EH (cell line): ENCODE measurements at regions not wholly inside any gene's neighbourhood (a gene's known extent, or its start where the extent isn't known, plus 50 kb on each side); places are given as distances from the start of the nearest gene placed in this dataset.

Experiments
- DNase-seq: peaks from one replicate; pipeline ENCODE4 v3.0.0-alpha.2; 2015; ENCODE audit warnings: low read depth

DNA sequence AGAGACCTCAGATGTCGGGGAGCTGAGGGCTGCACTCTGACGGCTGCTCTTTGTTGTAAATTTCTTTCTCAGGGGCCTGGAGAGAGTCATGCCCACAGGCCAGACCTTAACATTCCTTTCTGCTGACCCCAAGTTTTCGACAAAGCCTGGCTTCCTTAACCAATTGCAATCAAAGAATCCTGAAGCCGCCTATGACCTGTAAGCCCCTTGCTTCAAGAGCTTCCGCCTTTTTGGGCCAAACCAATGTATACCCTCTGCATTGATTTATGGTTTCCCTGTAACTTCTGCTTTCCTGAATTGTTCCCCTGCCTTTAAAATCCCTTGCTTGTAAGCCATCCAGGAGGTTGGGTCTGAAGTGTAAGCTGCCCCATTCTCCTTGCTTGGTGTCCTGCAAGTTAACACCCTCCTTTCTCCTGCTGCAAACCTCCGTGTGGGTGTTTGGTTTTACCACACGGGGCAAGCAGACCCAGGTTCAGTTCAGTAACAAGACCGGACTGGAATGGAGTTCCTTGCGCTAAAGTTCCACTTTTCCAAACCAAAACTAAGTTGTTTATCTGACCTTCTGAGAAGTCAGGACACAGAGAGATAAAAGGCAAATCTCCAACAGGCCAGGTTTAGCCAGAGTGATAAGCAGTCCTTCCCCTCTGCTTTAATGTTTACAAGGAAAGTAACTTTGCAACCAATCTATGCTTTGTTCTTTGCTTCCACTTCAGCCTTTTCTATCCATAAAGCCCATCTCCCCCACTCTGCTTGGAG is 141.6 kb downstream of the KCNJ12 start:
- DNase-seq: no peak

DNA sequence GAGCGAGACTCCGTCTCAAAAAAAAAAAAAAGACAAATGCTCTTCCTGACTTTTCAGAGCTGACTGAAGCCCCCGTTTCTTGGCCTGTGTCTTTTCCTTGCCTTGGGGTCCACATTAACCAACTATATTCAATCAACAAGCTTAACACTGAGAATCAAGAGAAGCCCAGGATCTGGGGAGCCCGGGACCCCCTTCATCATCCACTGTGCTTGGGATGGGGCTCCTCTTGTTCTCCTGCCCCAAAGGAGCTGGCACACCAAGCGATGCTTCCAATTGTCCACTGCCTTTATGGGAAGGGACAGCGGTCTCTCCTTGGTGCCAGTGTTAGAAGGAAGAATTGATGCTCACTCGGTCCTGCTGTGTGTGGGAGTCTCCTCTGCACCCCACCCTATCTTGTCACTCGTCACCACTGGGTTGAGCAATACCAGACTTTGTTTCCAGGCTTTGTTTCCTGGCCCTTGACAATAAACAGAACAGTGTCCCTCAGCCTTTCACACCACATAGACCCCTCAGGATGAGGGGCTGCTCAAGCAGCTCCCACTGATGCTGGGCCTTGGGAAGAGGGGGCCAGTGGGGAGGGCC is 146.7 kb downstream of the KCNJ12 start:
- DNase-seq: no peak

DNA sequence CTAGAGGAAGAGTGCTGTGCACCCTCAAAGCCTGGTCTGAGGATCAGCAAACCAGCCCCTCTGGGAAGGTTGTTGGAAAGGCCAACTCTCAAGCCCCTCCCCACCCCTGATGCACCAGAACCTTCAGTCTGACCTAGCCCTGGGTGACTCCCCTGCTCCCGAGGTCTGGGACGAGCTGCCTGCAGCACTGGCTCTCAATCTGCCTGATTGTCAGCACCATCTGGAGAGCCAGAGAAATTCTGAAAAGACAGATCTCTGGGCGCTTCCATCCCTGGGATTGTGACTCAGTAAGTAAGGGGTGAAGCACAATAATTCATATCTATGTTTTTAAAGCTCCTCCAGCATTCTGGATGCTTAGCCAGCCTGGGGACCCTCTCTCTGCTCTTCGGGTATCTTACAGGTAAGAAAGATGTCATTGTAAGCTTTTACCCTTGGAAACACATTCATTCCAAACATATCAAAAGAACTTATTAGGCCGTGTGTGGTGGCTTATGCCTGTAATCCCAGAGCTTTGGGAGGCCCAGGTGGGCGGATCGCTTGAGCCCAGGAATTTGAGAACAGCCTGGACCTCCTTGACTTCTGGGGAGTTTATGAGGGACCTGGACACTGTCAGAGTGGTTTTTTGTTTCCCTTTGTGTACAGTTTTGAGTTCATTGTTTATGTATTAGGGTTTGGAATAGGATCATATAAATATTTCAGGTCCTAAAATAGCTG is 147.5 kb downstream of the KCNJ12 start:
- DNase-seq: no peak

DNA sequence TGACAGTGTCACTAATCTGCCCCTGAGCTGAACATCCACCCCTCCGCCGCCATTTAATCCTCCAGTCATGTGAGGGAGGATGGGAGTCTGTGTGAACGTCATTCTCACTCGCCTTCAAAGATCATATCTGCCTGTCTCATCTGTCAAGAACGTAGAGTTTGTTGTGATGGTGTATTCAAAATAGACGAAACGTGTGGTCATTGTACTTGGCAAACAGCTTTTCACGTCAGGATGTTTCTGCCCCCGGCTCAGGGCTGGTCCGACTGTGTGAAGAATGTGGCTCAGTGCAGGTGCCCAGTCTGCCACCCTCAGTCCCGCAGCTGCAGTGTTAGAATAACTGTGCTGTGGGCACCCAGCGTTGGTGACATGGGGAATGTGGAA is 148.0 kb downstream of the KCNJ12 start:
- DNase-seq: peak; percentile 65

DNA sequence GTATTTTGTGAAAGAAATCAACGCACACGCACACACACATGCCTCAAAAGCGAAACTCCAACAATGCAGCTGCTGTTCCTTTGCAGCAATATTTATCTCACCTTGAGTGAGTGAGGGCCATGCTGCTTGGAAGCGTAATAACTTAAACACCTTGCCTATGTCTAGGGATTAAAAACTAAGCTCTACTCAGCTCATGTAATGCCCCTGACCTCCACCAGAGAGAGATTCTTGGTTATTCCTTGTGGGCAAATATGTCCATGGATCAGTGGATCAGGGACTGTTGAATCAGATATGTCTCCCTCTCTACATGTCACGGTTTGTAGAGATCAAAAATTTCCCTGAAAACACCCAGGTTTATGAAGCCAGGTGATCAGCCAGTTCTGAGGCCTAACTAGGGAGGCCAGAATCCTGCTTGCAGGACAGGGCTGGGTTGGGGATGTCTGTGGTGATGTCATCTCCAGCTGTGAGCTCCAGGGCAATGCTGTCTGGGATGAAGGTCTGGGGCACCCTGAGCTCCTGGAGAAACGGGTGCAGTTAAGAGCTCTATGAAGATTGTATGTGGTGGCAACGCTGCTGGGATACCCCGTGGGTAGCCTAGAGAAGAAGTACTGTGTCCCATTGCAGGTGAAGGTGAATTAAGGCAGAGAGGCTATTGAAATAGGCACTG is 149.4 kb downstream of the KCNJ12 start:
- no peak for DNase-seq

DNA sequence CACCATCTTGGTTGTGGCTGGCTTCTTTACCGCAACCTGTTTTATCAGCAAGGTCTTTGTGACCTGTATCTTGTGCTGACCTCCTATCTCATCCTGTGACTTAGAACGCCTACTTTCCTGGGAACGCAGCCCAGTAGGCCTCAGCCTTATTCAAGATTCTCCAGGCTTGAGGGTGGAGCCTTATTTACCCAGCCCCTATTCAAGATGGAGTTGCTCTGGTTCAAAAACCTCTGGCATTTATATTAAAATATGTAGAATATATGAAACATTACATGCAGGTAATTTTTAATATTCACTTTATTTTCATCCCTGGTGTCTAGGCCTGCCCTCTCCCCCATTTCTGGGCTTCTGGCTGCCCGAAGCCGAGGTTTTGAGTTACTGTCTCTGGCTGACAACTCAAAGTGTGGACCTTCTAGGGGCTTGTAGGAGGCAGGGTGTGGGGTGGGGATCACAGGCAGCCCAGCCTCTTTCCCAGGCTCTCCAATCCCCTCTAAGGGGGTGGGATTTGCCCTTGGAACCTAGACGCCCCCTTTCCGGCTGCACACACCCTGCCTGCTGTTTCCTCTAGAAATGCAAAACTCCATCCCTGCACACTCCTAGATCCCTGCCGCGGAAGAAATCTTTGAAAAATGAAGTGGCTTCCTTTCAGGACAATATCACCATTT is 152.0 kb downstream of the KCNJ12 start:
- no peak for DNase-seq

DNA sequence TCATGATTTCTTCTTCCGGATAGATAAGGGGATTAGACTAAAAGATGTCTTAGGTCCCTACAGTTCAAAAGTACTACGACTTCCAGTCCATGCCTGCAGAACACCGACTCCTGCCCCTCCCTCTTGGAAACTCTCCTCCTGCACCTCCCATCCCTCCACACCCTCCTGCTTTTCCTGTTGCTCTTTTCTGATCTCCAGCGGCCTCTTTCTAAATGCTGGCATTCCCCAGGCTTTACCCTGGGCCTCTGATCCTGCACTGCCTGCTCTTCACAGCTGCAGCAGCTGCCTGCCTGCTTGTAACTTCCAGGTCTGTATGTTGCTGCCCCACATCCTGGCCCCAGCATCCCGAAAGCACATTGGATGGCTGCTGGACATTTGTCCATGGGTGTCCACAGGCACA is 154.2 kb downstream of the KCNJ12 start:
- no peak for DNase-seq

DNA sequence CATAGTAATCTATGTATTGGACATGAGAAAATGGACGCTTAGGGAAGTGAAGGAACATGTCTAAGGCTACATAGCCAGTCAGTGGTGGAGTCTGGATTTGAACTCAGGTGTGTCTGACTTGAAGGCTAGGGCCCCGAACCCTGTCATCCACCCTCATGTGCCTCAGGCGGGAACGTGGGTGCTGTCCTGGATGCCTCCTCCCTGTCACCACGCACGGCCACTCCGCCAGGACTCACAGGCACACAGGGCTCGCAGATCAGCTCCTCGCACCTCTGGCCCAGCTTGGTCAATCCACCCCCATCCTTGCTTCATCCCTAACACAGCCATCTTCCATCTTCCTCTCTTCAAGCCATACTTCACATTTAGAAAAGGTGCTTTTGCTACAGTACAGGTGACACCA is 154.7 kb downstream of the KCNJ12 start:
- no peak for DNase-seq

DNA sequence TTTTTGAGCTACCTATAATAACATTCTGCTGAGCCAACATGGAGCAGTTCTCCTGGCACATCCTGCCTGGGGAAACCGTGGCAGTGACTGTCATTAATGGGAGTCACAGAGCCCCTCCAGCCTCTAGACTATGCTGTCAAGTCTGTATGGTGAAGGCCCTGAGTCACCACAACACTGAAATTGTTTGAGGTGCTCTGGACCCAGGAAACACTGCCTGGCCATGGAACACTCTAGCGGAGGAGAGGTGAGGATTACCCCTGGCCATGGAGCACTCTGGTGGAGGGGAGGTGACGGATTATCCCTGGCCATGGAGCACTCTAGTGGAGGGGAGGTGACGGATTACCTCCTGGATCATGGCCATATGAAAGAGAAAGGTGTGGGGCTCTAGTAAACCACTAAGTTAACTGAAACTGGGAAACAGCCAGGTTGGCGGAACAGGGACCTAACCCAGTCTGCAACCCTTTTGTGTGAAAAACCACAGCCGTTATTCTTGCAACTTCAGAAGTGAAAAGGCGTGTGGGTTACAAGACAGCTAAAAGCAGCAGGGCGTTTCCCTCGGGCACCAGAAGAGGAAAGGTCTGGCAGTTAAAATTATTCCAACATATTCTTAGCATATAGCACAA is 156.7 kb downstream of the KCNJ12 start:
- no peak for DNase-seq

DNA sequence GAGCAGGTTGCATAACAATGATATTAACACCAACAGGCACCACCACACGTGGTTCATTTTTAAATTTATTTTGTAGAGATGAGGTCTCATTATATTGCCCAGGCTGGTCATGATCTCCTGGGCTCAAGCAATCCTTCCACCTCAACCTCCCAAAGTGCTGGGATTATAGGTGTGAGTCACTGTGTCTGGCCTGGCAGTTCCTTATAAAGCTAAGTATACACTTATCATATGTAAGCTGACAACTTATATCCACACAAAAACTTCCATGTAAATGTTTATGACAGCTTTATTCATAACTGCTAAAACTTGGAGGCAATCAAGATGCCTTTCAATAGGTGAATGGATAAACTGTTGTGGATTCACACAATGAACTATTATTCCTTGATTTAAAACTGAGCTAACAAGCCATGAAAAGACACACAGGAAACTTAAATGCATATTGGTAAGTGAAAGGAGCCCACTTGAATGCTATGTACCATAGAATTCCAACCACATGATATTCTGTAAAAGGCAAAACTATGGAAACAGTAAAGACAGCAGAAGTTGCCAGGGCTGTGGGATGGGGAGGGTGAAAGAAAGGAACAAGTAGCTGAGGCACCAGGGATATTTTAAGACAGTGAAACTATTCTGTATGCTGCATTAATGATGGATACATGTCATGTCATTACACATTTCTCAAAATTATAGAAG is 156.5 kb upstream of the KCNJ18 start:
- no peak for DNase-seq

DNA sequence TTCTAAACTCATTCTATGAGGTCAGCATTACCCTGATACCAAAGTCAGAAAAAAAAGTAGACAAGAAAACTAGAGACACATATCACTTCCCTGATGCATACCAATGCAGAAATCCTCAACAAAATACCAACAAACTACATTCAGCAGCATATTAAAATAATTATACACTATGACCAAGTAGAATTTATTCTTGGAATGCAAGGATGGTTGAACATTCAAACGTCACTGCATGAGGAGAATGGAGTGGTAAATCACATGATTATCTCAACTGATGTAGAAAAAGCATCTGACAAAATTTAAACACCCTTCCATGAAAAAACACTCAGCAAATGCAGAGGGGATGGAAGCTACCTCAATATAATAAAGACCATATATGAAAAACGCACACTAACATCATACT is 155.0 kb upstream of the KCNJ18 start:
- no peak for DNase-seq

DNA sequence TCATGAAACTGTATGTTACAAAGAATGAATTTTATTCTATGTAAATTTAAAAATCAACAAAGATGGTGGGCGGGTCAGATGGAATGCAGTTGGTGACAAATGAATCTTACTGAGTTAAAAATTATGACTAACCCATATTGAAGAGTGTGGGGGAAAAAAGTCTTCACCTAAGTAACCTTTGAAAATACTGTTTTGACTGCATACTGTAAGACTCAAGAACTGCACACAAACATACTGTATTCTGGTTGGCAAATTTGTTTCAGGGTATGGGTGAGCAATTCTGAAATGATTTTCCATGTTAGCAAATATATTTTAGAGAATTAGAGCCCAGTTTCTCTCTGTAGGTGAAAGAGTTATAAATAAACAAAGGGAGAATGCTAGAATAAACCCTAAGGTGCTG is 153.7 kb upstream of the KCNJ18 start:
- DNase-seq: no peak

DNA sequence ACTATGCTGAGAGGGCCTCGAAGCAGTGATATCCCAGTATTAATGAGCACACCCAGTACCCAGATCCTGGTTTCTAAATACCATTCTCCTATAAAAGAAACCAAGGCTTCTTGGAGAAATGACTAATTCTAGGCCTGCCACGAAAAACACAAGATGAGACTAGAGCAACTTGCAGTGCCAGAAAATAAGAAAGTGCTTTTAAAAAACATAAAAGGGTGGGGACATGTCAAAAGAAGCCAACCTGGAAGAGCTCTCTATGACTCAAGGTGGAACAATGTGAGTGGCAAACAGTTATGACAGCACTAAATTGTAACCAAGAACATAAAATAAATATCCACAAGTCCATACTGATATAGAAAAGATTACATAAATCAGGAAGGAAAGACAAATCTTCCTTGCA is 153.2 kb upstream of the KCNJ18 start:
- DNase-seq: peak; percentile 25

DNA sequence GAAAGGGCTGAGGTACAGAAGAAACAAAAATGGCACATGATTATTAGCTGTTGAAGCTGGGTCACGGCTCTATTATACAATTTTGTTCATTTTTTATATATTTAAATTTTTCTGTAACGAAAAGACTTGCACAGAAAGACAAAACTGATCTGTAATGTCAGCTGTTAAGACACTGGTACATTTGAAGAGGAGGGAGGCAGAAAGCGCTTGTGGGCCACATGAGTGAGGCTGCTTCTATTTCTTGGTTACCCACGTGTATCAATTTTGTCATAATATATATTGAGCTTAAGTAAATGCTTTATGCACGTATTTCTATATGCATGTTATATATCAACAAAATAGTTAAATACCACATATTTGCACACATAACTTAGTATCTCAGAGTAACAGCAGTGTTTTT is 151.8 kb upstream of the KCNJ18 start:
- no peak for DNase-seq

DNA sequence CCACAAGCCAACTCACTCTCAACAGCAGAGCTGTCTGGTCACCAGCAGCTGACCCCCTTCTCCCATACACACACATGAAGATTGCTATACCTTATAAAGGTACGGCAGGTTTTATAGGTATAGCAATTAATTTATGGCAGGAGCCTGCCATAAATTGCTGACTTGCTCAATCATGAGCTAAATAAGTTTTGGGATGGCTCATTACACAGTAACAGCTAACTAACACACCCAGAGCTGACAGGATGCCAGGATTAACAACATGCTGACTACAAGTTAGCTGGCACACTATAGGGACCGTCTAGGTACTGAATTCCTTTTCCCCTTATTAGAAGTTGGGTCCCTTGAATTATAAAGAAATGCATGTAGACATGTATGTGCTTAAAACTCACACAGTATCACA is 150.3 kb upstream of the KCNJ18 start:
- no peak for DNase-seq

DNA sequence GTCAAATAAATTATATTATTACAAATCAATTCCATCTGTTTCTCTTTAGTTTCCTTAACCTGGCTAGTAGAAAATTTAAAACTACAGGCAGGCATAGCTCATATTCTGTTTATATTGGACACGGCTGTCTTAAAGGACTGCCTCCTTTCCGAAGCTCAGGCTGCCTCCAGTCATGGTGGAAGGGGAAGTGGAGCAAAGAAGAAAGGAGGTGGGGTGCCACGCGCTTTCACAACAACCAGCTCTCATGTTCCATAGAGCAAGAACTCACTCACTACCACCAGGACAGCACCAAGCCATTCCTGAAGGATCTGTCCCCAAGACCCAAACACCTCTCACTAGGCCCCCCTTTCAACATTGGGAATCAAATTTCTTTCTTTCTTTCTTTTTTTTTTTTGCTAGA is 149.3 kb upstream of the KCNJ18 start:
- DNase-seq: no peak

DNA sequence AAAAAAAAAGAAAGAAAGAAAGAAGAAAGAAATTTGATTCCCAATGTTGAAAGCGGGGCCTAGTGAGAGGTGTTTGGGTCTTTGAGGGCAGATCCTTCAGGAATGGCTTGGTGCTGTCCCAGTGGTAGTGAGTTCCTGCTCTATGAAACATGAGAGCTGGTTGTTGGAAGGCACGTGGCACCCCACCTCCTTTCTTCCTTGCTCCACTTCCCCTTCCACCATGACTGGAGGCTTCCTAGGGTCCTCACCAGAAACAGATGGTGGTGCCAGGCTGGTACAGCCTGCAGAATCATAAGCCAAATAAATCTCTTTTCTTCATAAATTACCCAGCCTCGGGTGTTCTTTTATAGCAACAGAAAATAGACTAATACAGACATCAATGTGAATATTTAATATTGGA is 147.3 kb upstream of the KCNJ18 start:
- DNase-seq: no peak

DNA sequence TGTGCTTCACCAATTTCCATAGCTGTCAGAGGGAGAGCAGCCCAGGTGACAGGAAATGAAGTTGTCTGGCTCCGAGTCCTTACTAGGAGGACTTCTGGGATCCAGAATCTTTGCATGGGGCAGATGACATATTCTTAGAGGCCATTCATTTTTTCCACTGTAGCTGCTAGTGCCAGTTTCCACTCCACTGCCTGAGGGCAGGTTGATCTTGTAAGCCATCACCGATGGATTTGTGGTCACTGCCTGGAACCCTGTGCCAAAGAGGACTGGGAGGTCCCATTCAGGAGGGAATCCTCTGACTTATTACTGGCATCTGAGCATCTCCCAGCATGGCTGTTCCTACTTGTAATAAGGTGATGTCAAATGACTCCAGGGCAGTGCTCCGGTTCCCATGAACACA is 144.1 kb upstream of the KCNJ18 start:
- DNase-seq: peak; percentile 52

DNA sequence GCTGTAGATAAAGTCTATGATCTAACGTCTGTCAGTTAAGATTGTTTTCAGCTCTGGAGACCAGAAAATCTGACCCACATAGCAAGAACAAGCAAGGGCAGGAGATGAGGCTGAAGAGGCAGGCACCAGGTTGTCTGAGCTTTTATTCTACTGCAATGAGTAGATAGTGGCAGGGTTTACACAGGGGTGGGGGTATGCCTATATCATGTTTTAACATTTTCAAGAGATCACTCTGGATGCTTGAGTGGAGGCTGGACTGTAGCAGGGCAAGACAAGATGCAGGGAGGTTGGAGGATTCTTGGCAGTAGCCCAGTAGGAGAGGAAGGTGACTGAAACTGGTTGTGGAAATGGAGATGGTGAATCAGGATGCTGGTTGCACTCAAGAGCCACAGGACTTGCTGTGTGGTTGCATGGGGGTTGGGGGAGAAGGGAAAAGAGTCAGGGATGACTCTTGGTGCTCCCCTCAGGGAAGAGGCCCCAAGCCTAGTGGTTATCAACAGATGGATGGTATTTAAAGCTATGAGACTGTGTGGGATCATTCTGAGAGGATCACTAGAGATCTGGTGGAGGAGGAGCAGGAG is 143.1 kb upstream of the KCNJ18 start:
- DNase-seq: peak; percentile 75

DNA sequence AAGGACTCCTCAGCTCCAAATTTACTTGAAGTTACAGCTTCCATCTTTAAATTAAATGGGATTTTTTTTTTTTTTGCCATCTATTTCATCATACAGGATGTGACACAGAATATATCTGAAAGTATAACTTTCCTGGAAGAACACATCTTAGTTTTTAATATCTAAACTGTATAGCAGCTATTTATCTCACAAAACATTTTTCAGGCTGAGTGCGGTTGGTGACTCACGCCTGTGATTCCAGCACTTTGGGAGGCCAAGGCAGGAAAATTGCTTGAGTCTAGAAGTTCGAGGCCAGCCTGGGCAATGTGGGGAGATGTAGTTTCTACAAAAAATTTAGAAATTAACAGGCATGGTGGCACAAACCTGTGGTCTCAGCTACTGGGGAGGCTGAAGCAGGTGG is 142.3 kb upstream of the KCNJ18 start:
- DNase-seq: peak; percentile 79
